Retina (tissue), 1 donor: ENCODE measurements at regions not wholly inside any gene's neighbourhood (a gene's known extent, or its start where the extent isn't known, plus 50 kb on each side); places are given as distances from the start of the nearest gene placed in this dataset.

ENCODE experiments used
- DNase-seq: peaks from one replicate; pipeline ENCODE4 v3.0.0-alpha.2; 2016

- no peak for DNase-seq
Observed at GRCh38 chr22:48805516-48805915, 1022.2 kb downstream of the BRD1 start.

- DNase-seq: no peak
Observed at GRCh38 chr22:48804811-48805301, 1022.8 kb downstream of the BRD1 start.

GRCh38 chr22:48803948-48804810 lies 1023.5 kb downstream of the BRD1 start:
- DNase-seq: no peak

- no peak for DNase-seq
Observed at GRCh38 chr22:48803171-48803947, 1024.3 kb downstream of the BRD1 start.

DNA sequence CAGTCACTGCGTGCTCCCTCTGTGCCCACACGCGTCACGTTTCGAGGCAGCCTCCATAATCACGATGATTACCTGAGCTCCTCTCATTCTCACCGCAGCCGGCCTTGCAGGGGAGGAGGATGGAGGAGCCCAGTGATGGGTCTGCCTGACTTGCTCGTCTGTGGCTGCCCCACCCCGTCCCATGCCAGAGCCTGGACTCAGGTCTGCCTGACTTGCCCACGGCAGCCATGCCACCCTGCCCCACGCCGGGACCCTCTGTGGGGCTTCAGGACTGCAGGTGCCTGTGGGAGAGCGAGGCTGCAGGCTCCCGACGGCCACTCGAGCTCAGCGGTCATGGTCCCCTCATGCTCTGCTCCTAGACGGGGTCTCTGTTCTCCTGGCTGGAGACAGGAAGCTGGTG lies 1025.1 kb downstream of the BRD1 start:
- no peak for DNase-seq

- no peak for DNase-seq
Observed at GRCh38 chr22:48800886-48801607, 1026.6 kb downstream of the BRD1 start.

- DNase-seq: no peak
Observed at GRCh38 chr22:48800036-48800885, 1027.4 kb downstream of the BRD1 start.

- no peak for DNase-seq
Observed at GRCh38 chr22:48799227-48799970, 1028.3 kb downstream of the BRD1 start.

DNA sequence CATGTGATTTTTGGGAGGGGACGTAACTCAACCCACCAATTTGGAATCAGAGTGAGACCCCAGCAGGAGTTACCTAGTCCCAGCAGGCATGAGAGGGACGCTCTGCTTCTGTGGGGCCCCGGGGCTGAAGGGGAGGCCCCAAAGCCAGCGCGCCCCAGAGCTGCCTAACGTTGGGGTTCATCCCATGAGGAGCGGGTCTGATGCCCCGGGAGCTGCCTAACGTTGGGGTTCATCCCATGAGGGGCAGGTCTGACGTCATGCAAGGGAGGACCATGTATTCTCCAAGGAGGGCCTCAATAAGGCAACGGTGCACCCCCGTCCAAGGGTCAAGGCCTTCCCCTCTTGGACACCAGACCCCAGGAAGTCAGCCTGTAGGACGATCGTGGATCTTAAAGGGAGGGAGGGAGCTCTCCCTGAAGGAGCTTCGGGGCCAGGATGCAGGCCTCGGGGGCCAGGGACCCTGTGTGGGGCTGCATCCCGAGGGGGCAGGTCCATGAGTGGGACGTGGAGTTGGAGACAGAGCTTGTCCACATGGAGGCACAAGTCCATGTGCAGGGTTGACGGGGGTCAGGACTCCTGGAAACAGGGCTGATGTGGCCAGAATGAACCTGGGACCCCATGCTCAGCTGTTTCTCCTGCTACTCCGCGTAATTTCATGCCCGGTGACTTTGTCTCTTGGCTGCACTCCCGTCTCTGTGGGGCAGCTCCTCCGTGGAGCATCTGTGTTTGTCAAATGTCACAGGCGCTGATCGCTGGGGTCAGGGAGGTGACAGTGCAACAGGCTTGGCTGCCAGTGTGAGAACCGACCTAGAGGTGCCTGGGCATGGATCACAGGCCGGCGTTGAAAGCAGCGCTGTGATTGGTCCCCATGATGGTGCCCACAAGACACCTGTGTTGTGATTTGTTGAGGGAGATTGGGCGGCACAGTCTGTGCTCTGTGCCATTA lies 1029.1 kb downstream of the BRD1 start:
- no peak for DNase-seq

- DNase-seq: no peak
Observed at GRCh38 chr22:48797731-48798130, 1029.9 kb downstream of the BRD1 start.

DNA sequence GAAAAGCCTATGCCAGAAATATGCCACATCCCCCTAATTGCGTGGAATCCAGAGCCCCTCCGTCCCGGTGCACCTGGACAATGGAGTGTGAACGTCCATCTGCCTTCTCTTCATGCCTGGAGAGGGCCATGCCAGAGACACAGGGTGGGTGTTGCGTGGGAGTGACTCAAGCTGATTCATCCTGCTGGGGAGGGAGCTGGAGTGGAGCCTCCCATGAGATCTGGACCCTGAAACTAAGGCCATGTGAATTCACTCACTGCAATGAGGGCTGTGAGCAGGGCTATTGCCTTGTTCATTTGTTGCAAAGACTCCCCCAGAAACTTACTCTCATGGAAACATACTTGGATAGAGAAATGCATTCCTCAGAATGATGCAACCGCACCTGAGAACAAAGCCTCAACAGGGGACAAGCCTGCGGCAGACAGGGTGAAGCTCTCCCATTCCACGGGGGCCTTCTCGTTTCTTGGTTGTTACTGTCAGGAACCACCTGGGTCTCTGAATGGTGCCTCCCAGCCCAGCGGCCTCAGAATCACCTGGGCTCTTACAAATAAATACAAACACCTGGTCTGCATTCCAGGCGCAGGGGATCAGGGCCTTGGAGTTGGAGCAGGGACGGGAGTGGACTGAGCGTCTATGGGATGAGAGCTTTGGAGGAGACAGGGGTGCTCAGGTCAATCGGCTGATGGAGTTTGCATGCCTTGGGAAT lies 1031.2 kb downstream of the BRD1 start:
- DNase-seq: no peak

GRCh38 chr22:48795664-48796063 lies 1032.0 kb downstream of the BRD1 start:
- no peak for DNase-seq

- DNase-seq: no peak
Observed at GRCh38 chr22:48794906-48795305, 1032.8 kb downstream of the BRD1 start.

- DNase-seq: no peak
Observed at GRCh38 chr22:48793949-48794348, 1033.7 kb downstream of the BRD1 start.

DNA sequence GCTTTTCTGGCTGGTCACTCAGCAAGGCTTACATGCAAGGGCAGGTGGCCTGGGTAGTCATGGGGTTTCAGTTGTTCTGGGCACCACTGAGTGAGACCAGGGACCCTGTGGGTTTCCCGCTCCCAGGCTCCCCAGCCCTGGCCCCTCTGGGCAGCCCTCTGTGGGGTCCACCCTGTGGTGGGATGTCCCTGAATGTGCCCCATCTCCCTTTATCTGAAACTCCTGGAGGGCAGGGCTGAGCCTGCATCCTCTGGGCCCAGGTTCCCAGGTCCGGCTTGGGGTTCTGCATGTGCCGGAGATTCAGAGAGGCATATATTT lies 1041.0 kb downstream of the BRD1 start:
- no peak for DNase-seq

GRCh38 chr22:48785792-48786678 lies 1041.6 kb downstream of the BRD1 start:
- DNase-seq: no peak

- no peak for DNase-seq
Observed at GRCh38 chr22:48784701-48785503, 1042.8 kb downstream of the BRD1 start.

- DNase-seq: no peak
Observed at GRCh38 chr22:48783821-48784266, 1043.8 kb downstream of the BRD1 start.
